BE2C (cell line): ENCODE measurements at regions not wholly inside any gene's neighbourhood (a gene's known extent, or its start where the extent isn't known, plus 50 kb on each side); places are given as distances from the start of the nearest gene placed in this dataset.
"Not testable (repeated sequence)": the region's sequence is repeated elsewhere in the genome, so short reads cannot be mapped to it uniquely, and the experiment has no call there.

Source experiments
- DNase-seq: peaks from one replicate; pipeline ENCODE4 v3.0.0-alpha.2; 2020
- H3K27me3 ChIP-seq: fragments of 250-450 bp; sonication (Bioruptor Pico); 2 replicates; pipeline ENCODE4 v1.5.1; 2020; ENCODE audit warnings: mild to moderate bottlenecking
- H3K36me3 ChIP-seq: fragments of 250-450 bp; sonication (Bioruptor Pico); 2 replicates; pipeline ENCODE4 v1.5.1; 2020; ENCODE audit warnings: mild to moderate bottlenecking
- H3K4me1 ChIP-seq: fragments of 250-450 bp; sonication (Bioruptor Pico); 2 replicates; pipeline ENCODE4 v1.5.1; 2020
- H3K4me3 ChIP-seq: 2 replicates; pipeline ENCODE4 v1.5.1; 2011; ENCODE audit warnings: low read depth, low read length
- H3K9me3 ChIP-seq: fragments of 250-450 bp; sonication (Bioruptor Pico); 2 replicates; pipeline ENCODE4 v1.5.1; 2020
- CTCF ChIP-seq: IDR thresholded peaks from 2 replicates; pipeline ENCODE4 v1.5.1; 2012; ENCODE audit warnings: mild to moderate bottlenecking, low read depth, low read length

- not testable (repeated sequence) for H3K4me3 ChIP-seq, H3K4me1 ChIP-seq, H3K9me3 ChIP-seq, H3K36me3 ChIP-seq, DNase-seq, H3K27me3 ChIP-seq
Measured at GRCh38 chr18:14384961-14385360, 158.4 kb downstream of the POTEC start.

- H3K4me1 ChIP-seq: not testable (repeated sequence)
Measured at GRCh38 chr18:14382666-14383065, 160.7 kb downstream of the POTEC start.

GRCh38 chr18:14379489-14379888, 163.9 kb downstream of the POTEC start:
- H3K9me3 ChIP-seq, DNase-seq, H3K4me1 ChIP-seq: not testable (repeated sequence)

More at GRCh38 chr18:14382666-14383065, 160.7 kb downstream of the POTEC start:
- H3K27me3 ChIP-seq, DNase-seq, H3K36me3 ChIP-seq, H3K4me3 ChIP-seq, H3K9me3 ChIP-seq: not testable (repeated sequence)

GRCh38 chr18:14378376-14378775, 165.0 kb downstream of the POTEC start:
- H3K9me3 ChIP-seq, H3K27me3 ChIP-seq, DNase-seq, H3K4me3 ChIP-seq, H3K4me1 ChIP-seq, H3K36me3 ChIP-seq: not testable (repeated sequence)

More at GRCh38 chr18:14379489-14379888, 163.9 kb downstream of the POTEC start:
- not testable (repeated sequence) for H3K36me3 ChIP-seq, H3K4me3 ChIP-seq, H3K27me3 ChIP-seq

GRCh38 chr18:14361346-14361745, 182.1 kb downstream of the POTEC start:
- not testable (repeated sequence) for H3K4me1 ChIP-seq, H3K27me3 ChIP-seq, H3K9me3 ChIP-seq, DNase-seq, H3K4me3 ChIP-seq, H3K36me3 ChIP-seq

- H3K4me3 ChIP-seq, H3K9me3 ChIP-seq, H3K27me3 ChIP-seq, H3K36me3 ChIP-seq, H3K4me1 ChIP-seq, DNase-seq: not testable (repeated sequence)
Measured at GRCh38 chr18:14357553-14358297, 185.7 kb downstream of the POTEC start.

GRCh38 chr18:14342170-14342569, 201.2 kb downstream of the POTEC start:
- H3K27me3 ChIP-seq, DNase-seq: not testable (repeated sequence)

GRCh38 chr18:14336017-14336416, 203.8 kb upstream of the ZNF519 start:
- not testable (repeated sequence) for H3K36me3 ChIP-seq, DNase-seq, H3K27me3 ChIP-seq, H3K9me3 ChIP-seq, H3K4me1 ChIP-seq, H3K4me3 ChIP-seq

More at GRCh38 chr18:14342170-14342569, 201.2 kb downstream of the POTEC start:
- not testable (repeated sequence) for H3K9me3 ChIP-seq, H3K36me3 ChIP-seq, H3K4me1 ChIP-seq, H3K4me3 ChIP-seq

- not testable (repeated sequence) for DNase-seq, H3K4me1 ChIP-seq, H3K9me3 ChIP-seq, H3K4me3 ChIP-seq, H3K36me3 ChIP-seq, H3K27me3 ChIP-seq
Measured at GRCh38 chr18:14321217-14321616, 189.0 kb upstream of the ZNF519 start.

- H3K9me3 ChIP-seq, H3K27me3 ChIP-seq, H3K36me3 ChIP-seq, H3K4me1 ChIP-seq, DNase-seq, H3K4me3 ChIP-seq: not testable (repeated sequence)
Measured at GRCh38 chr18:14301255-14301654, 169.0 kb upstream of the ZNF519 start.

GRCh38 chr18:14295081-14295480, 162.8 kb upstream of the ZNF519 start:
- not testable (repeated sequence) for H3K27me3 ChIP-seq, DNase-seq, H3K9me3 ChIP-seq, H3K4me3 ChIP-seq, H3K36me3 ChIP-seq, H3K4me1 ChIP-seq

- Histone ChIP-seq H3K4me1 (no peaks in the 10 kb centered on the region), H3K9me3 (no peaks in the 10 kb centered on the region), H3K27me3 (no peaks in the 10 kb centered on the region), H3K4me3 (no peak overlapping the region), H3K36me3 (no peaks in the 10 kb centered on the region)
- no peak for TF ChIP-seq CTCF
- DNase-seq: no peak
Measured at GRCh38 chr18:14285053-14285452, 152.8 kb upstream of the ZNF519 start.

GRCh38 chr18:14275391-14275790, 143.2 kb upstream of the ZNF519 start:
- H3K27me3 ChIP-seq, H3K36me3 ChIP-seq, H3K4me1 ChIP-seq, H3K9me3 ChIP-seq, H3K4me3 ChIP-seq, DNase-seq: not testable (repeated sequence)

- not testable (repeated sequence) for H3K9me3 ChIP-seq, H3K36me3 ChIP-seq, DNase-seq, H3K4me3 ChIP-seq, H3K4me1 ChIP-seq, H3K27me3 ChIP-seq
Measured at GRCh38 chr18:14265637-14266410, 133.6 kb upstream of the ZNF519 start.

- not testable (repeated sequence) for DNase-seq, H3K27me3 ChIP-seq, H3K4me1 ChIP-seq, H3K9me3 ChIP-seq, H3K36me3 ChIP-seq, H3K4me3 ChIP-seq
Measured at GRCh38 chr18:14262786-14263185, 130.6 kb upstream of the ZNF519 start.
